Dermis microvascular lymphatic vessel endothelial cell (primary cell): ENCODE measurements at regions not wholly inside any gene's neighbourhood (a gene's known extent, or its start where the extent isn't known, plus 50 kb on each side); places are given as distances from the start of the nearest gene placed in this dataset.

Experiments
- DNase-seq, 2 donors: peaks; one replicate each; pipeline versions ENCODE4 v3.0.0 to v3.0.0-alpha.2; 2010; ENCODE audit warnings: low read depth in 2 of 2

GRCh38 chr2:41659758-41660157 lies 388.1 kb upstream of the PKDCC start:
- no peak for DNase-seq

GRCh38 chr2:41662461-41662860 lies 385.4 kb upstream of the PKDCC start:
- no peak for DNase-seq

GRCh38 chr2:41663056-41663455 lies 384.8 kb upstream of the PKDCC start:
- no peak for DNase-seq

- no peak for DNase-seq
These were observed 379.3 kb upstream of the PKDCC start for GRCh38 chr2:41668529-41668928.

GRCh38 chr2:41678639-41679038 lies 369.2 kb upstream of the PKDCC start:
- no peak for DNase-seq

- no peak for DNase-seq
These were observed 361.7 kb upstream of the PKDCC start for GRCh38 chr2:41686156-41686555.

- DNase-seq, result no peak
These were observed 356.3 kb upstream of the PKDCC start for GRCh38 chr2:41691561-41691960.

- no peak for DNase-seq
These were observed 353.2 kb upstream of the PKDCC start for GRCh38 chr2:41694536-41695049.

GRCh38 chr2:41695198-41696113 lies 352.4 kb upstream of the PKDCC start:
- DNase-seq, result no peak

- no peak for DNase-seq
These were observed 350.4 kb upstream of the PKDCC start for GRCh38 chr2:41697389-41697788.

GRCh38 chr2:41698678-41699422 lies 349.0 kb upstream of the PKDCC start:
- DNase-seq, result peak in 1 of 2 donors; percentile 16

- DNase-seq, result no peak
These were observed 346.6 kb upstream of the PKDCC start for GRCh38 chr2:41701231-41701630.

- no peak for DNase-seq
These were observed 344.7 kb upstream of the PKDCC start for GRCh38 chr2:41703123-41703522.

- DNase-seq, result no peak
These were observed 342.2 kb upstream of the PKDCC start for GRCh38 chr2:41705634-41706033.

- DNase-seq, result no peak
These were observed 341.5 kb upstream of the PKDCC start for GRCh38 chr2:41706286-41706685.

GRCh38 chr2:41707790-41708451 lies 339.9 kb upstream of the PKDCC start:
- DNase-seq, result no peak

- DNase-seq, result no peak
These were observed 337.9 kb upstream of the PKDCC start for GRCh38 chr2:41709702-41710599.

- DNase-seq, result no peak
These were observed 336.9 kb upstream of the PKDCC start for GRCh38 chr2:41710944-41711343.

- DNase-seq, result no peak
These were observed 336.1 kb upstream of the PKDCC start for GRCh38 chr2:41711736-41712135.

- DNase-seq, result no peak
These were observed 331.3 kb upstream of the PKDCC start for GRCh38 chr2:41716497-41716896.

GRCh38 chr2:41717839-41718238 lies 330.0 kb upstream of the PKDCC start:
- DNase-seq, result no peak
